Mesendoderm (in vitro differentiated cells): ENCODE measurements at regions not wholly inside any gene's neighbourhood (a gene's known extent, or its start where the extent isn't known, plus 50 kb on each side); places are given as distances from the start of the nearest gene placed in this dataset.

Source experiments
- DNase-seq: peaks from one replicate; pipeline ENCODE4 v3.0.0; 2013
- H2AK5ac ChIP-seq: 2 replicates; pipeline ENCODE4 v1.6.1; 2013; ENCODE audit warnings: low read length, inconsistent platforms
- H2BK120ac ChIP-seq: 2 replicates; pipeline ENCODE4 v1.6.1; 2013; ENCODE audit warnings: low read depth, mild to moderate bottlenecking, low read length, moderate library complexity, mixed read lengths
- H2BK15ac ChIP-seq: replicated peaks from 2 replicates; pipeline ENCODE4 v1.6.1; 2013; ENCODE audit warnings: low read depth, mild to moderate bottlenecking, moderate library complexity
- H2BK5ac ChIP-seq: 2 replicates; pipeline ENCODE4 v1.6.1; 2013; ENCODE audit warnings: low read length, inconsistent platforms
- H3K18ac ChIP-seq: 2 replicates; pipeline ENCODE4 v1.6.1; 2013; ENCODE audit warnings: mild to moderate bottlenecking, low read length, mixed read lengths
- H3K23ac ChIP-seq: one replicate; pipeline ENCODE4 v1.6.1; 2013; ENCODE audit warnings: low read length
- H3K27ac ChIP-seq: 2 replicates; pipeline ENCODE4 v1.5.1; 2013; ENCODE audit warnings: low read depth, mild to moderate bottlenecking, inconsistent platforms, low read length, moderate library complexity
- H3K27me3 ChIP-seq: 2 replicates; pipeline ENCODE4 v1.6.1; 2013; ENCODE audit warnings: low read length, control low read depth, mild to moderate bottlenecking, inconsistent platforms; ENCODE audit not compliant: insufficient read depth, poor library complexity
- H3K36me3 ChIP-seq: 2 replicates; pipeline ENCODE4 v1.6.1; 2013; ENCODE audit warnings: low read length, inconsistent platforms; ENCODE audit not compliant: control insufficient read depth, insufficient read depth
- H3K4ac ChIP-seq: one replicate; pipeline ENCODE4 v1.6.1; 2013; ENCODE audit warnings: low read depth, mild to moderate bottlenecking, low read length, moderate library complexity
- H3K4me1 ChIP-seq: 2 replicates; pipeline ENCODE4 v1.6.1; 2013; ENCODE audit warnings: low read depth, low read length, inconsistent platforms; ENCODE audit not compliant: control insufficient read depth
- H3K4me2 ChIP-seq: 2 replicates; pipeline ENCODE4 v1.6.1; 2013; ENCODE audit warnings: low read length
- H3K4me3 ChIP-seq: 2 replicates; pipeline ENCODE4 v1.5.1; 2013; ENCODE audit warnings: mild to moderate bottlenecking, low read length
- H3K56ac ChIP-seq: one replicate; pipeline ENCODE4 v1.6.1; 2013; ENCODE audit warnings: low read length
- H3K79me1 ChIP-seq: 2 replicates; pipeline ENCODE4 v1.6.1; 2013; ENCODE audit warnings: low read length, inconsistent platforms
- H3K79me2 ChIP-seq: 2 replicates; pipeline ENCODE4 v1.6.1; 2013; ENCODE audit warnings: mild to moderate bottlenecking, low read length; ENCODE audit not compliant: control insufficient read depth, insufficient read depth
- H3K9ac ChIP-seq: 2 replicates; pipeline ENCODE4 v1.6.1; 2013; ENCODE audit warnings: low read length, inconsistent platforms
- H4K5ac ChIP-seq: one replicate; pipeline ENCODE4 v1.6.1; 2013; ENCODE audit warnings: low read length
- H4K8ac ChIP-seq: one replicate; pipeline ENCODE4 v1.6.1; 2013; ENCODE audit warnings: low read depth, mild to moderate bottlenecking, control low read depth, low read length, moderate library complexity
- WGBS: extraction: QIAGEN DNeasy Blood & Tissue Kit; methylation state at CpG from one replicate; pipeline ENCODE4 v1.1.7; 2013; ENCODE audit warnings: low lambda C conversion rate, missing lambda C conversion rate; ENCODE audit not compliant: insufficient coverage; ENCODE audit errors: extremely low coverage; 5-methylcytosine and 5-hydroxymethylcytosine counted together

- H3K4me1 ChIP-seq = no peaks in the 10 kb centered on the region
- H3K27ac ChIP-seq = no peak overlapping the region
- no peak overlapping the region for H4K8ac ChIP-seq
- WGBS = no CpG with 5 or more reads among the region's 6 CpGs
- no peak overlapping the region for H3K56ac ChIP-seq
- no peaks in the 10 kb centered on the region for H3K27me3 ChIP-seq
- no peak overlapping the region for H3K18ac ChIP-seq
- no peak overlapping the region for H3K4me3 ChIP-seq
- H3K4me2 ChIP-seq = no peak overlapping the region
- no peaks in the 10 kb centered on the region for H3K36me3 ChIP-seq
- H3K23ac ChIP-seq = no peak overlapping the region
- H3K79me1 ChIP-seq = no peaks in the 10 kb centered on the region
- no peak for DNase-seq
- H2BK15ac ChIP-seq = no peak overlapping the region
- no peak overlapping the region for H2AK5ac ChIP-seq
- no peak overlapping the region for H4K5ac ChIP-seq
- H2BK120ac ChIP-seq = no peak overlapping the region
- H3K79me2 ChIP-seq = no peaks in the 10 kb centered on the region
- H2BK5ac ChIP-seq = no peak overlapping the region
- H3K4ac ChIP-seq = no peak overlapping the region
- H3K9ac ChIP-seq = no peak overlapping the region
Measured at GRCh38 chr16:66277311-66278070, 89.0 kb upstream of the CDH5 start.

- Histone ChIP-seq H2BK15ac (no peak overlapping the region), H3K79me1 (no peaks in the 10 kb centered on the region), H3K4me1 (no peaks in the 10 kb centered on the region), H3K79me2 (no peaks in the 10 kb centered on the region), H3K27me3 (no peaks in the 10 kb centered on the region), H3K9ac (no peak overlapping the region), H3K23ac (no peak overlapping the region), H3K18ac (no peak overlapping the region), H3K4me2 (no peak overlapping the region), H3K36me3 (no peaks in the 10 kb centered on the region), H2BK120ac (no peak overlapping the region), H3K4ac (no peak overlapping the region), H4K8ac (no peak overlapping the region), H2AK5ac (no peak overlapping the region), H3K56ac (no peak overlapping the region), H3K4me3 (no peak overlapping the region), H4K5ac (no peak overlapping the region), H3K27ac (no peak overlapping the region), H2BK5ac (no peak overlapping the region)
- WGBS = no CpG with 5 or more reads among the region's 6 CpGs
- DNase-seq = peak; percentile 89
Measured at GRCh38 chr16:66275775-66276428, 90.6 kb upstream of the CDH5 start.

GRCh38 chr16:66274335-66275110 lies 92.0 kb upstream of the CDH5 start:
- Histone ChIP-seq H3K27ac (no peak overlapping the region), H4K8ac (no peak overlapping the region)

GRCh38 chr16:66273644-66274334 lies 92.7 kb upstream of the CDH5 start:
- H2BK120ac ChIP-seq = no peak overlapping the region
- H3K18ac ChIP-seq = no peak overlapping the region
- no peaks in the 10 kb centered on the region for H3K79me2 ChIP-seq
- WGBS = no CpG with 5 or more reads among the region's 8 CpGs
- no peak overlapping the region for H4K5ac ChIP-seq
- no peaks in the 10 kb centered on the region for H3K27me3 ChIP-seq
- H3K56ac ChIP-seq = no peak overlapping the region
- no peak overlapping the region for H2BK5ac ChIP-seq
- no peak overlapping the region for H3K4me2 ChIP-seq
- no peak overlapping the region for H4K8ac ChIP-seq
- H3K36me3 ChIP-seq = no peaks in the 10 kb centered on the region
- H2AK5ac ChIP-seq = no peak overlapping the region
- no peak overlapping the region for H3K4me3 ChIP-seq
- H3K9ac ChIP-seq = no peak overlapping the region
- DNase-seq = peak; percentile 50
- no peak overlapping the region for H2BK15ac ChIP-seq
- H3K23ac ChIP-seq = no peak overlapping the region
- no peak overlapping the region for H3K27ac ChIP-seq
- no peaks in the 10 kb centered on the region for H3K4me1 ChIP-seq
- H3K4ac ChIP-seq = no peak overlapping the region
- no peaks in the 10 kb centered on the region for H3K79me1 ChIP-seq

More at GRCh38 chr16:66274335-66275110, 92.0 kb upstream of the CDH5 start:
- H2AK5ac ChIP-seq = no peak overlapping the region
- no peaks in the 10 kb centered on the region for H3K27me3 ChIP-seq
- H3K4me2 ChIP-seq = no peak overlapping the region
- H2BK15ac ChIP-seq = no peak overlapping the region
- no peak overlapping the region for H3K4me3 ChIP-seq
- H3K79me2 ChIP-seq = no peaks in the 10 kb centered on the region
- H3K56ac ChIP-seq = no peak overlapping the region
- no CpG with 5 or more reads among the region's 9 CpGs for WGBS
- H4K5ac ChIP-seq = no peak overlapping the region
- H3K4me1 ChIP-seq = no peaks in the 10 kb centered on the region
- no peak overlapping the region for H2BK5ac ChIP-seq
- H3K18ac ChIP-seq = no peak overlapping the region
- no peak for DNase-seq
- no peak overlapping the region for H3K4ac ChIP-seq
- no peak overlapping the region for H3K23ac ChIP-seq
- no peaks in the 10 kb centered on the region for H3K36me3 ChIP-seq
- no peaks in the 10 kb centered on the region for H3K79me1 ChIP-seq
- no peak overlapping the region for H2BK120ac ChIP-seq
- H3K9ac ChIP-seq = no peak overlapping the region

GRCh38 chr16:66273053-66273452 lies 93.4 kb upstream of the CDH5 start:
- H3K56ac ChIP-seq = no peak overlapping the region
- H3K36me3 ChIP-seq = no peaks in the 10 kb centered on the region
- DNase-seq = no peak
- no peak overlapping the region for H3K18ac ChIP-seq
- H3K23ac ChIP-seq = no peak overlapping the region
- no CpG with 5 or more reads among the region's 4 CpGs for WGBS
- no peak overlapping the region for H2BK15ac ChIP-seq
- no peak overlapping the region for H3K4me3 ChIP-seq
- no peaks in the 10 kb centered on the region for H3K79me1 ChIP-seq
- no peak overlapping the region for H2AK5ac ChIP-seq
- H3K27me3 ChIP-seq = no peaks in the 10 kb centered on the region
- H3K4me1 ChIP-seq = no peaks in the 10 kb centered on the region
- H3K9ac ChIP-seq = no peak overlapping the region
- H4K8ac ChIP-seq = no peak overlapping the region
- no peaks in the 10 kb centered on the region for H3K79me2 ChIP-seq
- no peak overlapping the region for H3K27ac ChIP-seq
- H2BK5ac ChIP-seq = no peak overlapping the region
- no peak overlapping the region for H2BK120ac ChIP-seq
- H4K5ac ChIP-seq = no peak overlapping the region
- H3K4me2 ChIP-seq = no peak overlapping the region
- no peak overlapping the region for H3K4ac ChIP-seq
